ENCODE measurements at regions not wholly inside any gene's neighbourhood (a gene's known extent, or its start where the extent isn't known, plus 50 kb on each side); places are given as distances from the start of the nearest gene placed in this dataset.

DNA sequence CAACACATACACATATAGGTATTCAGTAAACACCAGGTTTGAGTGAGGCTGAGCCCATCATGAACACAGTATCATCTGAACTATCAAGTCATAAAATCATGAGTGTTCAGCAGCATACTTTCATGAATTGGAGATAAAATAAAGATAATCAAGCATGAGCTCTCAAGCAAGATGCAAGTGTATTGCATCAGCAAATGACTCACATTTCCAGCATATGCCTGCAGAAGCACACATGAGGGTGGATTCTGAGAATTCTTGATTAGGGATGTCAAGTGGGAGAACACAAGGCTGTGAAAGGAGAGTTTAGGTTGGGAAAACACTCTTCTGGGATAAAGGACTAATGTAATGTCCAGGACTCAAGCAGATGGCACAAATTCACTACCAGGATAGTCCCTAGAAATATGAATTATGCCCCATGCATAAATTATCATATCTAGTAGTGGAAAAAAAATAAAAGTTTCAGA, 299.2 kb downstream of the SRGAP2C start:
- TF ChIP-seq EZH2 (IDR thresholded peaks at IDR 0.05; ENCODE audit: borderline replicate concordance, control insufficient read depth, low read depth, low read length) (no peak), SREBF1 (IDR thresholded peaks at IDR 0.05; ENCODE audit: low read length) (no peak), KDM1A (IDR thresholded peaks at IDR 0.05; ENCODE audit: borderline replicate concordance) (no peak), POLR2AphosphoS5 (IDR thresholded peaks at IDR 0.05; ENCODE audit: low read length) (no peak), CTCF (IDR thresholded peaks at IDR 0.05 in 2 of 3, conservative IDR thresholded peaks at IDR 0.05 in 1 of 3; ENCODE audit: control insufficient read depth in 2 of 3, extremely low read depth in 1 of 3, insufficient read depth in 1 of 3, low read depth in 3 of 3, low read length in 3 of 3) (no peak), IRF3 (IDR thresholded peaks at IDR 0.05) (no peak), BHLHE40 (IDR thresholded peaks at IDR 0.05; ENCODE audit: borderline replicate concordance in 1 of 2, low read depth in 2 of 2, low read length in 1 of 2) (no peak)
- TF ChIP-seq, protein P1, sequence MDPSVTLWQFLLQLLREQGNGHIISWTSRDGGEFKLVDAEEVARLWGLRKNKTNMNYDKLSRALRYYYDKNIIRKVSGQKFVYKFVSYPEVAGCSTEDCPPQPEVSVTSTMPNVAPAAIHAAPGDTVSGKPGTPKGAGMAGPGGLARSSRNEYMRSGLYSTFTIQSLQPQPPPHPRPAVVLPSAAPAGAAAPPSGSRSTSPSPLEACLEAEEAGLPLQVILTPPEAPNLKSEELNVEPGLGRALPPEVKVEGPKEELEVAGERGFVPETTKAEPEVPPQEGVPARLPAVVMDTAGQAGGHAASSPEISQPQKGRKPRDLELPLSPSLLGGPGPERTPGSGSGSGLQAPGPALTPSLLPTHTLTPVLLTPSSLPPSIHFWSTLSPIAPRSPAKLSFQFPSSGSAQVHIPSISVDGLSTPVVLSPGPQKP (IDR thresholded peaks at IDR 0.05; ENCODE audit: low read depth, low read length) = no peak
